ENCODE measurements at regions not wholly inside any gene's neighbourhood (a gene's known extent, or its start where the extent isn't known, plus 50 kb on each side); places are given as distances from the start of the nearest gene placed in this dataset.

DNA sequence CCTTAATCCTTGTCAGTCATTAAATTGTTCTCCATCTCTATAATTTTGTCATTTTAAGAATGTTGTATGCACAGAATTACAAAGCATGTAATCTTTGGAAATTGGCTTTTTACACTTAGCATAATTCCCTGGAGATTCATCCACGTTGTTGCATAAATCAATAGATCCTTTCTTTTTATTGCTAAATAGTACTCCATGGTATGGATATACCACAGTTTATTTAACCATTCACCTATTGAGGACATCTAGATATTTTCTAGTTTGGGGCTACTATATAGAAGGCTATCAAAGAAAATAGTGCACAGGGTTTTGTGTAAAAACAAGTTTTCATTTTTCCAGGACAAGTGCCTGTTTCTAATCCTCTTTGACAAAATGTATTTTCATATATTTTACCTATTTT is 523.6 kb upstream of the KLF12 start:
- TF ChIP-seq, protein P1, sequence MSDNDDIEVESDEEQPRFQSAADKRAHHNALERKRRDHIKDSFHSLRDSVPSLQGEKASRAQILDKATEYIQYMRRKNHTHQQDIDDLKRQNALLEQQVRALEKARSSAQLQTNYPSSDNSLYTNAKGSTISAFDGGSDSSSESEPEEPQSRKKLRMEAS (IDR thresholded peaks at IDR 0.05; ENCODE audit: low read depth, low read length) = no peak
- no peak for TF ChIP-seq MYC (IDR thresholded peaks at IDR 0.05; ENCODE audit: low read depth, low read length)

Data from NB4 (cell line).